Hematopoietic multipotent progenitor cell treated with erythropoietin and hydrocortisone succinate and interleukin-3 and kit ligand, for 6 days (in vitro differentiated cells): ENCODE measurements at regions not wholly inside any gene's neighbourhood (a gene's known extent, or its start where the extent isn't known, plus 50 kb on each side); places are given as distances from the start of the nearest gene placed in this dataset.
"Not testable (repeated sequence)": the region's sequence is repeated elsewhere in the genome, so short reads cannot be mapped to it uniquely, and the experiment has no call there.

Experiments
- DNase-seq: peaks from one replicate; pipeline ENCODE4 v3.0.0-alpha.2; 2015

- no peak for DNase-seq
These were observed 94.3 kb downstream of the ADCYAP1 start for GRCh38 chr18:998936-999335.

- no peak for DNase-seq
These were observed 98.0 kb downstream of the ADCYAP1 start for GRCh38 chr18:1002653-1003178.

GRCh38 chr18:1003499-1003898, 98.8 kb downstream of the ADCYAP1 start:
- no peak for DNase-seq

- DNase-seq: no peak
These were observed 101.6 kb downstream of the ADCYAP1 start for GRCh38 chr18:1006304-1006703.

- no peak for DNase-seq
These were observed 102.3 kb downstream of the ADCYAP1 start for GRCh38 chr18:1006965-1007364.

GRCh38 chr18:1011349-1011748, 106.7 kb downstream of the ADCYAP1 start:
- no peak for DNase-seq

- no peak for DNase-seq
These were observed 108.1 kb downstream of the ADCYAP1 start for GRCh38 chr18:1012775-1013174.

GRCh38 chr18:1013951-1014350, 109.3 kb downstream of the ADCYAP1 start:
- no peak for DNase-seq

- no peak for DNase-seq
These were observed 109.8 kb downstream of the ADCYAP1 start for GRCh38 chr18:1014509-1014908.

- DNase-seq: no peak
These were observed 110.4 kb downstream of the ADCYAP1 start for GRCh38 chr18:1014951-1015624.

GRCh38 chr18:1015777-1016176, 111.1 kb downstream of the ADCYAP1 start:
- DNase-seq: no peak

GRCh38 chr18:1017227-1018058, 112.8 kb downstream of the ADCYAP1 start:
- no peak for DNase-seq

GRCh38 chr18:1018181-1018681, 113.6 kb downstream of the ADCYAP1 start:
- DNase-seq: no peak

GRCh38 chr18:1019191-1019590, 114.5 kb downstream of the ADCYAP1 start:
- DNase-seq: no peak

GRCh38 chr18:1020731-1021344, 116.2 kb downstream of the ADCYAP1 start:
- DNase-seq: no peak

GRCh38 chr18:1026930-1027329, 122.3 kb downstream of the ADCYAP1 start:
- no peak for DNase-seq

GRCh38 chr18:1033092-1033491, 128.4 kb downstream of the ADCYAP1 start:
- not testable (repeated sequence) for DNase-seq

GRCh38 chr18:1034971-1035370, 130.3 kb downstream of the ADCYAP1 start:
- DNase-seq: no peak

GRCh38 chr18:1036926-1037325, 132.3 kb downstream of the ADCYAP1 start:
- no peak for DNase-seq

GRCh38 chr18:1037776-1038175, 133.1 kb downstream of the ADCYAP1 start:
- no peak for DNase-seq

GRCh38 chr18:1039421-1039820, 134.8 kb downstream of the ADCYAP1 start:
- DNase-seq: no peak

GRCh38 chr18:1043039-1043438, 138.4 kb downstream of the ADCYAP1 start:
- DNase-seq: not testable (repeated sequence)

GRCh38 chr18:1045658-1046057, 141.0 kb downstream of the ADCYAP1 start:
- no peak for DNase-seq
